COLO829 (cell line): ENCODE measurements at regions not wholly inside any gene's neighbourhood (a gene's known extent, or its start where the extent isn't known, plus 50 kb on each side); places are given as distances from the start of the nearest gene placed in this dataset.
"Not testable (repeated sequence)": the region's sequence is repeated elsewhere in the genome, so short reads cannot be mapped to it uniquely, and the experiment has no call there.

Source experiments
- DNase-seq: peaks from one replicate; pipeline ENCODE4 v3.0.0; 2012; ENCODE audit warnings: low spot score

GRCh38 chr1:83386946-83387345 lies 612.0 kb downstream of the TTLL7 start:
- DNase-seq, result not testable (repeated sequence)

- DNase-seq, result not testable (repeated sequence)
Observed at GRCh38 chr1:83383107-83383506, 615.8 kb downstream of the TTLL7 start.

- DNase-seq, result not testable (repeated sequence)
Observed at GRCh38 chr1:83373018-83373417, 625.9 kb downstream of the TTLL7 start.

- not testable (repeated sequence) for DNase-seq
Observed at GRCh38 chr1:83369853-83370252, 629.1 kb downstream of the TTLL7 start.

- not testable (repeated sequence) for DNase-seq
Observed at GRCh38 chr1:83365320-83365719, 633.6 kb downstream of the TTLL7 start.

- DNase-seq, result not testable (repeated sequence)
Observed at GRCh38 chr1:83345375-83345774, 653.6 kb downstream of the TTLL7 start.

GRCh38 chr1:83343767-83344166 lies 655.2 kb downstream of the TTLL7 start:
- not testable (repeated sequence) for DNase-seq

- not testable (repeated sequence) for DNase-seq
Observed at GRCh38 chr1:83342995-83343394, 655.9 kb downstream of the TTLL7 start.

- not testable (repeated sequence) for DNase-seq
Observed at GRCh38 chr1:83332308-83332707, 666.6 kb downstream of the TTLL7 start.

- DNase-seq, result no peak
Observed at GRCh38 chr1:83318366-83318765, 680.6 kb downstream of the TTLL7 start.

GRCh38 chr1:83315446-83315845 lies 683.5 kb downstream of the TTLL7 start:
- DNase-seq, result not testable (repeated sequence)

GRCh38 chr1:83310161-83310560 lies 688.8 kb downstream of the TTLL7 start:
- not testable (repeated sequence) for DNase-seq

GRCh38 chr1:83309035-83309434 lies 689.9 kb downstream of the TTLL7 start:
- DNase-seq, result not testable (repeated sequence)

GRCh38 chr1:83306811-83307210 lies 692.1 kb downstream of the TTLL7 start:
- not testable (repeated sequence) for DNase-seq

- not testable (repeated sequence) for DNase-seq
Observed at GRCh38 chr1:83295594-83295993, 703.3 kb downstream of the TTLL7 start.

- not testable (repeated sequence) for DNase-seq
Observed at GRCh38 chr1:83287391-83287790, 711.5 kb downstream of the TTLL7 start.

GRCh38 chr1:83274656-83275055 lies 724.3 kb downstream of the TTLL7 start:
- DNase-seq, result not testable (repeated sequence)

- DNase-seq, result not testable (repeated sequence)
Observed at GRCh38 chr1:83272484-83272883, 726.4 kb downstream of the TTLL7 start.

GRCh38 chr1:83271834-83272233 lies 727.1 kb downstream of the TTLL7 start:
- DNase-seq, result not testable (repeated sequence)

- not testable (repeated sequence) for DNase-seq
Observed at GRCh38 chr1:83270801-83271200, 728.1 kb downstream of the TTLL7 start.

- not testable (repeated sequence) for DNase-seq
Observed at GRCh38 chr1:83263808-83264207, 735.1 kb downstream of the TTLL7 start.

- DNase-seq, result not testable (repeated sequence)
Observed at GRCh38 chr1:83251687-83252086, 747.2 kb downstream of the TTLL7 start.

- DNase-seq, result not testable (repeated sequence)
Observed at GRCh38 chr1:83246780-83247179, 752.2 kb downstream of the TTLL7 start.

GRCh38 chr1:83244832-83245231 lies 754.1 kb downstream of the TTLL7 start:
- not testable (repeated sequence) for DNase-seq
